GM21717 (cell line): ENCODE measurements at regions not wholly inside any gene's neighbourhood (a gene's known extent, or its start where the extent isn't known, plus 50 kb on each side); places are given as distances from the start of the nearest gene placed in this dataset.
"Not testable (repeated sequence)": the region's sequence is repeated elsewhere in the genome, so short reads cannot be mapped to it uniquely, and the experiment has no call there.

Experiments
- ATAC-seq: cut with Tn5 transposase; IDR thresholded peaks from one replicate; pipeline ENCODE4 v1.9.1; 2021; ENCODE audit warnings: mild to moderate bottlenecking, moderate library complexity; ENCODE audit not compliant: unreplicated experiment

GRCh38 chr7:42573881-42574672, 337.1 kb upstream of the GLI3 start:
- ATAC-seq, result no peak

- ATAC-seq, result no peak
Observed at GRCh38 chr7:42572561-42572960, 335.6 kb upstream of the GLI3 start.

- no peak for ATAC-seq
Observed at GRCh38 chr7:42572056-42572455, 335.0 kb upstream of the GLI3 start.

- ATAC-seq, result no peak
Observed at GRCh38 chr7:42570944-42571343, 333.9 kb upstream of the GLI3 start.

GRCh38 chr7:42567051-42567450, 330.0 kb upstream of the GLI3 start:
- no peak for ATAC-seq

- ATAC-seq, result no peak
Observed at GRCh38 chr7:42561797-42562196, 324.8 kb upstream of the GLI3 start.

GRCh38 chr7:42560866-42561265, 323.9 kb upstream of the GLI3 start:
- no peak for ATAC-seq

GRCh38 chr7:42554932-42555331, 317.9 kb upstream of the GLI3 start:
- ATAC-seq, result not testable (repeated sequence)

GRCh38 chr7:42552227-42552626, 315.2 kb upstream of the GLI3 start:
- no peak for ATAC-seq

GRCh38 chr7:42550706-42551470, 313.9 kb upstream of the GLI3 start:
- no peak for ATAC-seq

GRCh38 chr7:42549866-42550485, 313.0 kb upstream of the GLI3 start:
- ATAC-seq, result no peak

- ATAC-seq, result no peak
Observed at GRCh38 chr7:42548816-42549611, 312.0 kb upstream of the GLI3 start.

- ATAC-seq, result no peak
Observed at GRCh38 chr7:42545049-42545724, 308.2 kb upstream of the GLI3 start.

GRCh38 chr7:42543953-42544352, 306.9 kb upstream of the GLI3 start:
- ATAC-seq, result no peak

GRCh38 chr7:42542446-42542845, 305.4 kb upstream of the GLI3 start:
- ATAC-seq, result not testable (repeated sequence)

- ATAC-seq, result no peak
Observed at GRCh38 chr7:42534441-42534840, 297.4 kb upstream of the GLI3 start.

- ATAC-seq, result no peak
Observed at GRCh38 chr7:42527004-42527403, 290.0 kb upstream of the GLI3 start.

GRCh38 chr7:42522227-42522991, 285.4 kb upstream of the GLI3 start:
- no peak for ATAC-seq

GRCh38 chr7:42511027-42511426, 274.0 kb upstream of the GLI3 start:
- ATAC-seq, result no peak

- ATAC-seq, result no peak
Observed at GRCh38 chr7:42506097-42506496, 269.1 kb upstream of the GLI3 start.
